ENCODE measurements at regions not wholly inside any gene's neighbourhood (a gene's known extent, or its start where the extent isn't known, plus 50 kb on each side); places are given as distances from the start of the nearest gene placed in this dataset.
"Not testable (repeated sequence)": the region's sequence is repeated elsewhere in the genome, so short reads cannot be mapped to it uniquely, and the experiment has no call there.

DNA sequence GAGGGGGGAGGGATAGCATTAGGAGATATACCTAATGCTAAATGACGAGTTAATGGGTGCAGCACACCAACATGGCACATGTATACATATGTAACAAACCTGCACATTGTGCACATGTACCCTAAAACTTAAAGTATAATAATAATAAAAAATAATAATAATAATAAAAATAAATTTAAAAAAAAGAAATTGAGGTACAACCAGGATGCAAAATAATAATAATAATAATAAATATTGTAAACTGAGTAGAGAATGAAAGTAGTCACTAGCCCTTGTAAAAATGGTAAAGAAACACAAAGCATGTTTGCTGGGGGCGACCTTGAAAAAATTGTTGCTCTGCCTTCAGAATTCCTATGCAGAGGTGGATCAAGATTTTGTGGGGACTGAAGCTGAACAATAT is 249.7 kb upstream of the RBMS3 start:
- TF ChIP-seq EZH2phosphoT487 (IDR thresholded peaks at IDR 0.05; ENCODE audit: borderline replicate concordance, low read length); EZH2 (IDR thresholded peaks at IDR 0.05; ENCODE audit: low read length, unreplicated experiment): not testable (repeated sequence)
- TF ChIP-seq, protein P1, sequence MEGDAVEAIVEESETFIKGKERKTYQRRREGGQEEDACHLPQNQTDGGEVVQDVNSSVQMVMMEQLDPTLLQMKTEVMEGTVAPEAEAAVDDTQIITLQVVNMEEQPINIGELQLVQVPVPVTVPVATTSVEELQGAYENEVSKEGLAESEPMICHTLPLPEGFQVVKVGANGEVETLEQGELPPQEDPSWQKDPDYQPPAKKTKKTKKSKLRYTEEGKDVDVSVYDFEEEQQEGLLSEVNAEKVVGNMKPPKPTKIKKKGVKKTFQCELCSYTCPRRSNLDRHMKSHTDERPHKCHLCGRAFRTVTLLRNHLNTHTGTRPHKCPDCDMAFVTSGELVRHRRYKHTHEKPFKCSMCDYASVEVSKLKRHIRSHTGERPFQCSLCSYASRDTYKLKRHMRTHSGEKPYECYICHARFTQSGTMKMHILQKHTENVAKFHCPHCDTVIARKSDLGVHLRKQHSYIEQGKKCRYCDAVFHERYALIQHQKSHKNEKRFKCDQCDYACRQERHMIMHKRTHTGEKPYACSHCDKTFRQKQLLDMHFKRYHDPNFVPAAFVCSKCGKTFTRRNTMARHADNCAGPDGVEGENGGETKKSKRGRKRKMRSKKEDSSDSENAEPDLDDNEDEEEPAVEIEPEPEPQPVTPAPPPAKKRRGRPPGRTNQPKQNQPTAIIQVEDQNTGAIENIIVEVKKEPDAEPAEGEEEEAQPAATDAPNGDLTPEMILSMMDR (conservative IDR thresholded peaks at IDR 0.05; ENCODE audit: low read depth, low read length): not testable (repeated sequence)
